Heart right ventricle (tissue), 16 donors: ENCODE measurements at regions not wholly inside any gene's neighbourhood (a gene's known extent, or its start where the extent isn't known, plus 50 kb on each side); places are given as distances from the start of the nearest gene placed in this dataset.

Experiments
- ATAC-seq, 8 donors: fragments of 200-7000 bp; cut with Tn5 transposase; one replicate each; pipeline ENCODE4 v1.9.1; 2020; ENCODE audit warnings: mild to moderate bottlenecking in 8 of 8, moderate library complexity in 8 of 8, moderate number of reproducible peaks in 1 of 8
- DNase-seq, 2 donors: peaks; one replicate each; pipeline ENCODE4 v3.0.0-alpha.2; 2020
- H3K27ac ChIP-seq, 10 donors: fragments of 200-600 bp; sonication (generic) in 2 of 10; one replicate each; pipeline versions ENCODE4 v1.5.0 to v1.8.0; 2020 to 2022; ENCODE audit warnings: mild to moderate bottlenecking in 3 of 10
- H3K27me3 ChIP-seq, 7 donors: fragments of 200-600 bp; one replicate each; pipeline ENCODE4 v1.8.0; 2021 to 2022; ENCODE audit warnings: mild to moderate bottlenecking in 2 of 7
- H3K36me3 ChIP-seq, 9 donors: fragments of 200-600 bp; sonication (generic) in 1 of 9; one replicate each; pipeline versions ENCODE4 v1.5.0 to v1.8.0; 2020 to 2022; ENCODE audit warnings: mild to moderate bottlenecking in 2 of 9
- H3K4me1 ChIP-seq, 9 donors: fragments of 200-600 bp; sonication (generic) in 1 of 9; one replicate each; pipeline versions ENCODE4 v1.5.0 to v1.8.0; 2020 to 2022; ENCODE audit warnings: mild to moderate bottlenecking in 4 of 9
- H3K4me3 ChIP-seq, 10 donors: fragments of 200-600 bp; sonication (generic) in 2 of 10; one replicate each; pipeline versions ENCODE4 v1.5.0 to v1.8.0; 2020 to 2022; ENCODE audit warnings: mild to moderate bottlenecking in 7 of 10, moderate library complexity in 2 of 10
- H3K9me3 ChIP-seq, 11 donors: fragments of 200-600 bp in 10 of 11; sonication (generic) in 2 of 11; one replicate each; pipeline versions ENCODE4 v1.5.0 to v1.8.0; 2013 to 2022; ENCODE audit warnings: mild to moderate bottlenecking in 2 of 11, control low read depth in 1 of 11, moderate library complexity in 1 of 11
- WGBS, 2 donors: extraction: QIAGEN DNeasy Blood & Tissue Kit; methylation state at CpG; one replicate each; pipeline ENCODE4 v1.1.7; 2013; ENCODE audit warnings: inconsistent platforms in 1 of 2; 5-methylcytosine and 5-hydroxymethylcytosine counted together
- intact Hi-C, 10 donors: fragments of 100-400 bp; cut with DNase I; formaldehyde crosslinking; loops; one replicate each; pipeline versions ENCODE4 v1.11.1 to v1.14.2; 2022
- TF ChIP-seq, protein P1 (sequence below), 9 donors: fragments of 200-600 bp; sonication (generic) in 2 of 9; IDR thresholded peaks; one replicate each; pipeline versions ENCODE4 v1.5.0 to v1.8.0; 2021 to 2022; ENCODE audit warnings: antibody characterized with exemption in 9 of 9, mild to moderate bottlenecking in 5 of 9, moderate library complexity in 1 of 9
- donor health status: Arrhythmogenic right ventricular cardiomyopathy.
- donor health status: ischemic (EF 13 %, LVEDD 7.1; RV severe dilation, severe dysfunction).
- donor health status: healthy with polysubstance abuse.
- donor health status: DM: no; HTN: yes; CAD: no.
- donor health status: DM: no; HTN: no; CAD: no.
- donor health status: ischemic (EF 25% LVEDD 6.9; RV normal size, moderate dysfunction).
- donor health status: ischemic (EF 25% LVEDD 5.7; RV mildly dilated, moderate dysfunction).
- donor health status: healthy.
- donor health status: DM: yes; HTN: yes; CAD: no.
- donor health status: Ischemic cardiomyopathy.
- donor health status: ischemic (EF 35%, LVEDD 5.7; RV mildly dilated, moderate dysfunction).
- donor health status: nonischemic (EF 11% LVEDD 7.7; RV severe dilation, severe dysfunction).
- donor health status: DM: yes; HTN: yes; CAD: no.
- donor health status: PGD.
- donor health status: ischemic (EF 29% LVEDD 5.4; RV normal size, mild dysfunction).
- donor health status: nonischemic (EF 23%, LVEDD 6.1; RV moderate dilation, normal function).

GRCh38 chr12:87822923-87823322 lies 206.3 kb downstream of the C12orf50 start:
- Histone ChIP-seq H3K4me3 (no peak overlapping the region), H3K4me1 (no peaks in the 10 kb centered on the region), H3K9me3 (no peaks in the 10 kb centered on the region), H3K27ac (no peak overlapping the region), H3K36me3 (no peaks in the 10 kb centered on the region), H3K27me3 (no peaks in the 10 kb centered on the region)
- intact Hi-C loops, result no loop called here
- WGBS, 2 donors, result 67 to 68% methylated on average over 1 of the region's 1 CpG
- DNase-seq (no peak), ATAC-seq (no peak)
- TF ChIP-seq, protein P1, sequence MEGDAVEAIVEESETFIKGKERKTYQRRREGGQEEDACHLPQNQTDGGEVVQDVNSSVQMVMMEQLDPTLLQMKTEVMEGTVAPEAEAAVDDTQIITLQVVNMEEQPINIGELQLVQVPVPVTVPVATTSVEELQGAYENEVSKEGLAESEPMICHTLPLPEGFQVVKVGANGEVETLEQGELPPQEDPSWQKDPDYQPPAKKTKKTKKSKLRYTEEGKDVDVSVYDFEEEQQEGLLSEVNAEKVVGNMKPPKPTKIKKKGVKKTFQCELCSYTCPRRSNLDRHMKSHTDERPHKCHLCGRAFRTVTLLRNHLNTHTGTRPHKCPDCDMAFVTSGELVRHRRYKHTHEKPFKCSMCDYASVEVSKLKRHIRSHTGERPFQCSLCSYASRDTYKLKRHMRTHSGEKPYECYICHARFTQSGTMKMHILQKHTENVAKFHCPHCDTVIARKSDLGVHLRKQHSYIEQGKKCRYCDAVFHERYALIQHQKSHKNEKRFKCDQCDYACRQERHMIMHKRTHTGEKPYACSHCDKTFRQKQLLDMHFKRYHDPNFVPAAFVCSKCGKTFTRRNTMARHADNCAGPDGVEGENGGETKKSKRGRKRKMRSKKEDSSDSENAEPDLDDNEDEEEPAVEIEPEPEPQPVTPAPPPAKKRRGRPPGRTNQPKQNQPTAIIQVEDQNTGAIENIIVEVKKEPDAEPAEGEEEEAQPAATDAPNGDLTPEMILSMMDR (IDR thresholded peaks at IDR 0.05), result no peak

GRCh38 chr12:87820524-87821202 lies 208.5 kb downstream of the C12orf50 start:
- Histone ChIP-seq H3K9me3 (no peaks in the 10 kb centered on the region), H3K4me3 (no peak overlapping the region), H3K27me3 (no peaks in the 10 kb centered on the region), H3K4me1 (no peaks in the 10 kb centered on the region), H3K27ac (no peak overlapping the region), H3K36me3 (no peaks in the 10 kb centered on the region)
- ATAC-seq (no peak), DNase-seq (no peak)
- intact Hi-C loops, result no loop called here
- WGBS, 2 donors, result 56 to 63% methylated on average over 6 of the region's 6 CpGs
- TF ChIP-seq, protein P1 (IDR thresholded peaks at IDR 0.05), result no peak

DNA sequence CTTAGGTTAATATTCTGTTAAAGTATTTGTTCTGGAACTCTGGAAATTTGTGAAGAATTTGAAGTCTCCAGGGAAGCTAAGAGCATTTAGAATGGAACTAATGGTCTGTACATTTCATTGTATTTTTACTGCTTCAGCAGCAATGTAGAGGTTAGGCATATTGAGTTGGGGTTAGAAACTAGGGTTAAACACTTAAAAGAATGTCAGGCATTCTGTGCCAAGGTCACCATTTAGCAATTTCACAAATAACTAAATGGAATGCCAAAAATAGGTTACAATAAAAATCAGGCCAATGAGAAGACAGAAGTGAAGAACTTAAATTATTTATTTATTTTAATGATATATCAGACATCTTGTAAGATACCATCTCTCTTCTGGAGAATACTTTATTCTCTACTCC lies 210.8 kb downstream of the C12orf50 start:
- H3K27ac ChIP-seq, result no peak overlapping the region
- no peak for ATAC-seq
- intact Hi-C loops, result no loop called here

GRCh38 chr12:87815771-87816585 lies 213.2 kb downstream of the C12orf50 start:
- Histone ChIP-seq H3K27ac (no peak overlapping the region), H3K36me3 (no peaks in the 10 kb centered on the region), H3K9me3 (no peaks in the 10 kb centered on the region), H3K4me1 (no peaks in the 10 kb centered on the region), H3K27me3 (no peaks in the 10 kb centered on the region), H3K4me3 (no peak overlapping the region)
- ATAC-seq (no peak), DNase-seq (no peak)
- 77 to 85% methylated on average over 6 of the region's 6 CpGs for WGBS, 2 donors
- intact Hi-C loops, result no loop called here
- TF ChIP-seq, protein P1 (IDR thresholded peaks at IDR 0.05), result no peak

More for the DNA sequence above, 210.8 kb downstream of the C12orf50 start:
- Histone ChIP-seq H3K4me1 (no peaks in the 10 kb centered on the region), H3K27me3 (no peaks in the 10 kb centered on the region), H3K9me3 (no peaks in the 10 kb centered on the region), H3K36me3 (no peaks in the 10 kb centered on the region), H3K4me3 (no peak overlapping the region)
- TF ChIP-seq, protein P1 (IDR thresholded peaks at IDR 0.05), result no peak
- no peak for DNase-seq
